Activated naive CD8-positive, alpha-beta T cell treated with anti-CD3 and anti-CD28 coated beads, Interleukin-2, amount 50 U/mL, for 24 hours (primary cell): ENCODE measurements at regions not wholly inside any gene's neighbourhood (a gene's known extent, or its start where the extent isn't known, plus 50 kb on each side); places are given as distances from the start of the nearest gene placed in this dataset.

Experiments
- ATAC-seq: fragments of 150-1000 bp; cut with Tn5 transposase; one replicate; pipeline ENCODE4 v1.10.0; 2021
- DNase-seq: peaks from one replicate; pipeline ENCODE4 v3.0.0; 2021
- H3K27ac Mint-ChIP-seq: one replicate; pipeline ENCODE4 v1.8.0; 2021; ENCODE audit warnings: mild to moderate bottlenecking, mixed read lengths
- H3K27me3 Mint-ChIP-seq: one replicate; pipeline ENCODE4 v1.8.0; 2021; ENCODE audit warnings: mixed read lengths
- H3K36me3 Mint-ChIP-seq: one replicate; pipeline ENCODE4 v1.8.0; 2021; ENCODE audit warnings: low read depth, mixed read lengths
- H3K4me1 Mint-ChIP-seq: one replicate; pipeline ENCODE4 v1.8.0; 2021; ENCODE audit warnings: mixed read lengths
- H3K4me3 Mint-ChIP-seq: one replicate; pipeline ENCODE4 v1.8.0; 2021; ENCODE audit warnings: mild to moderate bottlenecking, moderate library complexity, mixed read lengths
- H3K9me3 Mint-ChIP-seq: one replicate; pipeline ENCODE4 v1.8.0; 2021; ENCODE audit warnings: mixed read lengths

DNA sequence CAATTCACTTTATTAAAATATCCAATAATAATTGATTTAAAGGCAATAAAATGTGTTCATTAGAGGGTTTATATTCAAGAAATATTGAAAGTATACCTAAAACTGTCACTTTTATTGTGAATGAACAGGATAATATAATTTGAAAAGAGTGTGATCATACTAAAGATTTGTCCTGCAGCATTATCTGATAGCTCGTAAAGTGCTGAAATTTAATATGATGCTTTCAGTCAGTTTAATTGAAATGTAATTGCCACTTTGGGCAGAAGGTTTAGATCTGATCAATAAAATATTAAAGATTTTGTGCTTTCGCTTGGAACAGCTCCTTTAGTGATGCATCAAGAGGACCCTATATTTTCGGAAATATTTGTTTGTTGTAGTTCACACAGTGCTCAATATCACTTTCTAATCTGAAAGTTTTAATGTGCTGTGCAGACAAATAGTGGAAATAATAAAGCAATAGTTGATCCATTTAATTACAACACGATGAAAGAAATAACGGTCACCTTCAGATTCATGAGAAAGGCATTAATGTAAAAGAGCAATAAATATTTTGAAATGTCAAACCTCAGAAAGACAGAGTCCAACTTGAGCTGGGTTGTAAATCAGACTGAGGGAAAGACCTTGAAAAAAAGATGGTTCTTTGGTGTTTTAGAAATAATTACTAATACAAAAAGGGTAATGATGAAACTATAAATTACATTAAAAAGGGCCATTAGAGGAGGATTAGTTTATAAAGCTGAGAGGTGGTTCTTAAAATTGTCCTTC is 129.7 kb upstream of the MEIS2 start:
- Mint-ChIP-seq H3K27ac (no peak overlapping the region), H3K4me3 (no peak overlapping the region), H3K36me3 (no peaks in the 10 kb centered on the region), H3K27me3 (no peaks in the 10 kb centered on the region), H3K4me1 (no peaks in the 10 kb centered on the region), H3K9me3 (peaks cover 7% of the 10 kb centered on the region)
- ATAC-seq, result no peak
- no peak for DNase-seq

DNA sequence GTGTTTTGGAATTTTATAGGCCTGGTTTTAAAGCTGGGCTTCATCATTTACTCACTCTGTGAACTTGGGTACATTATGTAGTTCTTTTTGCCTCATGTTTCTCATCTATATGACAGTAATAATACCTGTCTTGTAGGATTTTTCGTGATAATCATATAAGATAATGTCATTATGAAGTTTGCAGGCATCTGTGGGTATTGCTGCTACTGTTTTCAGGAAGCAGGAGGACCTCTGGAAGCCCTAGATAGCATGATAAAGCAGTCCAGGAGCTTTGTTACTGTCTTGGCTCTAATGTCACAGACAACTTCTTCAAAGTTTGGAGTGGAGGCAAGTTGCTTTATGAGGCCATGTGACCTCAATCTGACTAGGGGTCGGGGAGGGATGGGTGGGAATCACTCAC is 145.0 kb upstream of the MEIS2 start:
- DNase-seq (no peak), ATAC-seq (no peak)
- H3K36me3 Mint-ChIP-seq, result no peaks in the 10 kb centered on the region
- no peaks in the 10 kb centered on the region for H3K9me3 Mint-ChIP-seq
- no peaks in the 10 kb centered on the region for H3K4me1 Mint-ChIP-seq
- peaks cover 2% of the 10 kb centered on the region for H3K27me3 Mint-ChIP-seq
- H3K4me3 Mint-ChIP-seq, result no peak overlapping the region
- no peak overlapping the region for H3K27ac Mint-ChIP-seq

DNA sequence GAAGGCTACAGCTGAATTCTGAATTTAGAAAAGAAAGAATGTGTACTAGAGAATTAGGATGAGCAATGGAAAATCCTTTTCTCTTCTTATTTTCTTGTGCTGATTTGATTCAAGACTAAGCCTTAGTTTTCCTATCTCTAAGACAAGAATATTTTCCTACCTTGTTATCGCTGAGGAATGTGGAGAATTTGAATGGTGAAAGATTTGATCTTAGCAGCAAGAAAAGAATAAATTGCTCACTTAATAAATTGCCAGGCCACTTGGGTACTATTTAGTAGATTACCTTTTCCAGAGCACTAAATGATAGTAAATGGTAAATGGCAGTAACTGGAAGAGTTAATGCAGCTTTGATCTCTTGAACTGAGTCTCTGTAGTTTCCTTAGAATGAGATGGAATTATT is 145.7 kb upstream of the MEIS2 start:
- Mint-ChIP-seq H3K27ac (no peak overlapping the region), H3K9me3 (no peaks in the 10 kb centered on the region), H3K4me1 (no peaks in the 10 kb centered on the region), H3K4me3 (no peak overlapping the region), H3K27me3 (peaks cover 2% of the 10 kb centered on the region), H3K36me3 (no peaks in the 10 kb centered on the region)
- DNase-seq, result no peak
- no peak for ATAC-seq

DNA sequence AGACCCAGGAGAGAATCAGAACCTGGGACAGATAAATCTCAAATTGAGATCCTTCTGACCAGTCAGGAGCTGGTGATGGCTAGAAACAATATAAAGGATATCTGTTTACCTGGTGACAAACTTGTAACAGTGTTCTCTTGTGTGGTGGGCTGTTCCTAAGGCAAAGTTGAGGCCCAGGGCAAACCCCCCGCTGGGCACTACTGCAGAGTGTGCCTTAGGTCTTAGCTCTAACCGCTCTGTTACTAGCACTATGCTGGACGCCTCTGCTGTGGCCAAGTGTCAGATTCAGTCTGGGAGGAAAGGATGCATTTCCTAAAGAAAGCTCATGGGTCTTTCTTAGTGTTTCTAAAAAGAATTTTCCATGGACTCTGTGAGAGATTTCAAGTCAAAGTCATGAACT is 146.5 kb upstream of the MEIS2 start:
- Mint-ChIP-seq H3K4me1 (no peaks in the 10 kb centered on the region), H3K9me3 (peaks cover 1% of the 10 kb centered on the region), H3K27ac (no peak overlapping the region), H3K4me3 (no peak overlapping the region), H3K36me3 (no peaks in the 10 kb centered on the region), H3K27me3 (peaks cover 2% of the 10 kb centered on the region)
- no peak for DNase-seq
- ATAC-seq, result no peak

DNA sequence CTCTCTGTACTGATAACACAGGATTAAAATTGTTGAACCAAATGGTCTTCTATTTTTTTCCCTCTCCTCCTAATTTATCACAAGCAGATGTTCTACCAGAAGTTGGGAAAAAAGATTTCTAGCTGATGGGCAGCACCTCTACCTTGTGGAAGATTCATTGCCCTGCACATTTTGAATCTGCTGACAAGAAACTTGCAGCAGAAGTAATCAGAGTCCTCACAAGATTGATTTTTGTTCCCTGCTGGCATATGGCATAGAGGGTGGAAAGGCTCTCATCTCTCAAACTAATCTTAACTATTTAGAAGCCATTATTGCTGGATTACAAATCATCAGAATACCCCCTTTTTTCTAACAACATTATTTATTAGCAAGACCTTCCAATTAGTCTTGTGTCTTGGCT is 148.9 kb upstream of the MEIS2 start:
- no peaks in the 10 kb centered on the region for H3K36me3 Mint-ChIP-seq
- H3K27me3 Mint-ChIP-seq, result peaks cover 4% of the 10 kb centered on the region
- peaks cover 5% of the 10 kb centered on the region for H3K9me3 Mint-ChIP-seq
- DNase-seq (no peak), ATAC-seq (no peak)
- no peaks in the 10 kb centered on the region for H3K4me1 Mint-ChIP-seq
- no peak overlapping the region for H3K4me3 Mint-ChIP-seq
- no peak overlapping the region for H3K27ac Mint-ChIP-seq

DNA sequence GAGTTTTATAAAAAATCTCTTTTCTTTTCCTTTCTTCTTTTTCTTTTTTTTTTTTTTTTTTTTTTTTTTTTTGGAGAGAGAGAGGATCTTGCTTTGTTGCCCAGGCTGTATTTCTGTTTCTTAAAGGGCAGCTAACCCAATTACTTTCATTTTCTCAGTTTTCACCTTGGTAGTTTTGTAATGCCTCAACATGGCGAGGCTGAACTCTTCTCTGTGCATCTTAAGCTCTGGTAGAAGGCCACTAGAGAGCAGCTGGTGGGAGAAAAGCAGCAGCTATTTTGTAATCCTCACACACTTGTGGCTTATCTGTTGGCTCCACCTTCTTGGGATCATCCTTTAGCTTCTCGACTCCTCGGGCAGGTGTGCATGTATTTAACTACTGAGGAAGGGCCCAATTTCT is 152.2 kb upstream of the MEIS2 start:
- Mint-ChIP-seq H3K4me3 (no peak overlapping the region), H3K36me3 (no peaks in the 10 kb centered on the region), H3K9me3 (peaks cover 5% of the 10 kb centered on the region), H3K27me3 (peaks cover 2% of the 10 kb centered on the region), H3K4me1 (no peaks in the 10 kb centered on the region), H3K27ac (no peak overlapping the region)
- ATAC-seq (no peak), DNase-seq (no peak)

DNA sequence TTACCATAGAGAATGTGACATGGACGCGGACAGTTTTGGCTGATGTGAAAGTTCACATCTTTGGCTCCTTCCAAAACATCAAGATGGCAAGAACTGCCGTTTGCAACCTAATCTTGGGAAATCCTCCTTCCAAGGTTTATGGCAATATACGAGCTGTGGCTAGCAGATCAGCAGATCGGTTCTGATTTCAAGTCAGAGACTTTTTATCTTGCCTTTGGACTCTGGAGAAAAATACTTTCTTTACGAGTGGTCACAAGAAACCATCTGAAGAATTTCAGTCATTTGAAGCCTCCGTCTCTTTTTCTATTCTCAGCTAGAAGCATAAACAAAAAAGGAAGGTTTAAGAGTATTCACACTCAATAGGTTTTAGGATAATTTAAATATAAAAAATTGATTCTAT is 153.5 kb upstream of the MEIS2 start:
- Mint-ChIP-seq H3K36me3 (no peaks in the 10 kb centered on the region), H3K27ac (no peak overlapping the region), H3K4me1 (no peaks in the 10 kb centered on the region), H3K9me3 (peaks cover 8% of the 10 kb centered on the region), H3K27me3 (peaks cover 2% of the 10 kb centered on the region), H3K4me3 (no peak overlapping the region)
- ATAC-seq (no peak), DNase-seq (no peak)

DNA sequence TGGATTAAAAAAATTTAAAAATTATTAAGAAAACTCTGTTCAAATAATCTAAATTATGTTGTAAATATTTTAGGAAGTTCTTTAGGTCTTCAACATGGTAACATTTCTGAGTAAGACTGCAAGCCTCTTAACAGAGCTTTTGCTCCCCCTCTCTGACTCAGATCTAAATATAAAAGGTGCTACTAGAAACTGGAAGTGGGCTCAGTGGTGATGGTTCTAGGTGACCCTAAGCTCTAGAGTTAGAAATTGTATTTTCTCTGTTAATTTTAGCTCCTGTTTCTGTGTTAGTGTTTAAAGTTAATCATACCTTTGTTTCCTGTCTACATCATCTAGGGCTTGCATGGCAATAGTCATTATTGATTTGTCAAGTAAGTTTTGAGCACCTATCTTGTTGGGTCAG is 159.9 kb upstream of the MEIS2 start:
- H3K27ac Mint-ChIP-seq, result no peak overlapping the region
- H3K4me1 Mint-ChIP-seq, result no peaks in the 10 kb centered on the region
- no peaks in the 10 kb centered on the region for H3K27me3 Mint-ChIP-seq
- H3K36me3 Mint-ChIP-seq, result no peaks in the 10 kb centered on the region
- ATAC-seq (no peak), DNase-seq (no peak)
- H3K9me3 Mint-ChIP-seq, result peaks cover 3% of the 10 kb centered on the region
- H3K4me3 Mint-ChIP-seq, result no peak overlapping the region

DNA sequence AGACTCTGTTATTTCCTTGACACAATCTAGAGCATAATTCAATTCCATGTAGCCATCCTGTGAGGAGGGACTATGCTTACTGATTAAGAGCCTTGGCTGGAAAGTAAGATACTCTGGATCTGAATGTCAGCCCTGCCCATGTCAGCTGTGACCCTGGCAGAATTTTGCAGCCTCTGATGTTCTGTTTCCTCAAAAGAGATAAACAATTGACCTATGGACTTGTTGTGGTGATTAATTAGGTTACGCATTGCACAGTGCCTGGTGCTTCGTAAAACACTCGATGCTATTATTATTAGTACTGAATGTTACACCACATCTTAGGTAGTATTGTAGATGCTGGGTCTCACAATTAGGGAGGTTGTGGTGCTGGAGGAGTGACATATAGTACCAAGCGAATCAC is 161.3 kb upstream of the MEIS2 start:
- H3K4me1 Mint-ChIP-seq, result no peaks in the 10 kb centered on the region
- ATAC-seq, result no peak
- H3K4me3 Mint-ChIP-seq, result no peak overlapping the region
- peaks cover 3% of the 10 kb centered on the region for H3K9me3 Mint-ChIP-seq
- H3K27ac Mint-ChIP-seq, result no peak overlapping the region
- no peaks in the 10 kb centered on the region for H3K27me3 Mint-ChIP-seq
- no peak for DNase-seq
- H3K36me3 Mint-ChIP-seq, result no peaks in the 10 kb centered on the region

DNA sequence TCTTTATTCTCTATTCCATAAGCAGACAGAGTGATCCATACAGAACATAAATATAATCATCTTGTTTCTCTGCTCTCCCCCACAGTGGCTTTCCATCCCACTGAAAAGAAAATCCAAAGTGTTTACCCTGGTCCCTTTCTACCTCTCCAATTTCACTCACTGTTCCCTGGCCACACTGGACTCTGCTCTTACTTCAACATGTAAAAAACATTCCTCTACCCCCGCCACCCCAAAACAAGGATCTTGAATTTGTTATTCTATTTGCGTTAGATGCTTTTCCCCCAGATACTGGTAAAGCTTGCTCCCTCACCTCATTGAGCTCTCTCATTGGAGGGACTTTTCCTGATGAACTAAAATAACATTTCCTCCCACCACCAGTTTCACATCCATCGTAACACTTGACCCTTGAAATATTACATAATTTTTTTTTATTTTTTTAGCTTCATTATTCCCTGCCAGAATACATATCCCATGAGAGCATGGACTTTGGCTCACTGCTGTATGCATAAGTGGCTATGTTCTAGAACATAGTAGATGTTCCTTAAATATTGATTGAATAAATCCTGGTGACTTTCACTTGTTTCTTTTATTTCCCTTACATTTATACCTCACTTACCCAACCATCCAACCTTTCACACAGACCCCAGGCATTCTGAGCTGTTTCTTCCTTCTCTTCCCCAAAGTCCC is 162.7 kb upstream of the MEIS2 start:
- Mint-ChIP-seq H3K4me1 (no peaks in the 10 kb centered on the region), H3K4me3 (no peak overlapping the region), H3K9me3 (peaks cover 2% of the 10 kb centered on the region), H3K36me3 (no peaks in the 10 kb centered on the region), H3K27ac (no peak overlapping the region), H3K27me3 (no peaks in the 10 kb centered on the region)
- ATAC-seq, result no peak
- no peak for DNase-seq

DNA sequence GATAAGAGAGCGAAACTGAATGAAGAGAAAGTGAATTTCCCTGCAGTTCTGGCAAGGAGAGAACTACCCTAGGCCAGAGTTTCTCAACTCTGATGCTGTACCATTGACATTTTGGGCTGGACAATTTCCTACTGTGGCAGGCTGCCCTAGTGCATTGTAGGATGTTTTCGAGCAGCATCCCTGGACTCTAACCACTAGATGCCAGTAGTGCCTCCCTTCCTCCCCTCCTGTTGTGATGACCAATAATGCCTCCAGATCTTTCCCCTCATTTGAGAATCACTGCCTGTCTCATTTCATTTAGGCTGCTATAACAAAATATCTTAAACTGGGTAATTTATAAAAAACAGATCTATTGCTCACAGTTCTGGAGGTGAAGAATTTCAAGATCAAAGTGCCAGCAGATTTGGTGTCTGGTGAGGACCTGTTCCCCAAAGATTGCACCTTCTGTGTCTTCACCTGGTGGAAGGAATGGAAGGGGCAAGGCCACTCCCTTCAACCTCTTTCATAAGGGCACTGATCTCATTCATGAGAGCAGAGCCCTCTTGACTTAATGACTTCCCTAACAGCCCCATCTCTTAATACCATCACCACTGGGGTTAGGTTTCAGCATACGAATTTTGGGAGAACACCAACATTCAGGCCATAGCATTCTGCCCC is 188.9 kb upstream of the MEIS2 start:
- peaks cover 10% of the 10 kb centered on the region for H3K9me3 Mint-ChIP-seq
- no peaks in the 10 kb centered on the region for H3K27me3 Mint-ChIP-seq
- ATAC-seq, result no peak
- peaks cover 1% of the 10 kb centered on the region for H3K36me3 Mint-ChIP-seq
- no peak overlapping the region for H3K4me3 Mint-ChIP-seq
- no peak overlapping the region for H3K27ac Mint-ChIP-seq
- DNase-seq, result no peak
- H3K4me1 Mint-ChIP-seq, result no peaks in the 10 kb centered on the region

DNA sequence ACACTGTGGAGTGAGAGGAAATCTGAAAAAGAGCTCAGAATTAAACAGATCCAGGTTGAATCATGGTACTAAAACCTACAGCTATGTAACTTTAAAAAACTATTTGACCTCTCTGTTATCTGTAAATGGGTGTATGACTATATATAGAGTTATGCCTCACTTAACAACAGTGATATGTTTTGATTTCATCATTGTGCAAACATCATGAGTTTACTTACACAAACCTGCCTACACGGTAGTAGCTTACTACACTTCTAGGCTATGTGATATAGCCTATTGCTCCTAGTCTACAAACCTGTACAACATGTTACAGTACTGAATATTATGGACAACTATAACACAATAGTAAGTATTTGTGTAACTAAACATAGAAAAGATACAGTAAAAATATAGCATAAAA is 191.6 kb upstream of the MEIS2 start:
- no peaks in the 10 kb centered on the region for H3K36me3 Mint-ChIP-seq
- no peak for ATAC-seq
- no peak overlapping the region for H3K27ac Mint-ChIP-seq
- no peaks in the 10 kb centered on the region for H3K27me3 Mint-ChIP-seq
- H3K4me3 Mint-ChIP-seq, result no peak overlapping the region
- no peak for DNase-seq
- H3K4me1 Mint-ChIP-seq, result no peaks in the 10 kb centered on the region
- peaks cover 3% of the 10 kb centered on the region for H3K9me3 Mint-ChIP-seq

DNA sequence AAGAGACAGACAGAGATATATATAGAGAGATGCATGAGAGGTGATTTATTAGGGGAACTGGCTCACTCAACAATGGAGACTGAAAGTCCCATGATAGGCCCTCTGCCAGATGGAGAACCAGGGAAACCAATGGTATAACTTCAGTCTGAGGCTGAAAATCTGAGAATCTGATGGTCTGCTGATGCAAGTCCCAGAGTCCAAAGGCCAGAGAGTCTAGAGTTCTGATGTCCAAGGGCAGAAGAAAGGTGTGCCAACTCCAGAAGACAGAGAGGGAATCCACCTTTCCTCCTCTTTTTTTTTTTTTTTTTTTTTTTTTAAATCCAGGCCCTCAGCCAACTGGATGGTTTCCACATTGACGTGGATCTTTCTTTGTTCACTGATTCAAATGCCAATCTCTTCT is 197.9 kb upstream of the MEIS2 start:
- Mint-ChIP-seq H3K4me1 (no peaks in the 10 kb centered on the region), H3K9me3 (no peaks in the 10 kb centered on the region), H3K4me3 (no peak overlapping the region), H3K27ac (no peak overlapping the region), H3K36me3 (no peaks in the 10 kb centered on the region), H3K27me3 (no peaks in the 10 kb centered on the region)
- DNase-seq (no peak), ATAC-seq (no peak)

DNA sequence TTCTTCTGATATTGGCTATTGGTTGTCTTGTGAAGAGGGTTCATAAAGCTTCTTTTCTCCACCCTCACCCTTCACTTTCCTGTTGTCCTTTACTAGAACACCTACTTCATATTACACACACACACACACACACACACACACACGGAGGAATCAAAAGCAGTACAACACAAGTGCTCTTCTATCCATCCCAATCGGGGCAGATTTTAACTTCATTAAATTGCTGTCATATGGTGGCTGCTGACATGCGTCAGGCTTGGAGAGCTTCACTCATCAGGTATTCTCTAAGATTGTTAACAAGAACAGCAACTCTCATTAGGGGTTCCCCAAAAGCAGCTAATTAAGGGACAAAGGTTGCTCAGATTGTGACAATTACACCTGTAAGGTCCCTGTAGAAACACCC is 239.1 kb upstream of the MEIS2 start:
- H3K36me3 Mint-ChIP-seq, result no peaks in the 10 kb centered on the region
- H3K4me3 Mint-ChIP-seq, result no peak overlapping the region
- no peaks in the 10 kb centered on the region for H3K4me1 Mint-ChIP-seq
- H3K27me3 Mint-ChIP-seq, result no peaks in the 10 kb centered on the region
- DNase-seq (no peak), ATAC-seq (no peak)
- H3K9me3 Mint-ChIP-seq, result peaks cover 12% of the 10 kb centered on the region
- no peak overlapping the region for H3K27ac Mint-ChIP-seq

DNA sequence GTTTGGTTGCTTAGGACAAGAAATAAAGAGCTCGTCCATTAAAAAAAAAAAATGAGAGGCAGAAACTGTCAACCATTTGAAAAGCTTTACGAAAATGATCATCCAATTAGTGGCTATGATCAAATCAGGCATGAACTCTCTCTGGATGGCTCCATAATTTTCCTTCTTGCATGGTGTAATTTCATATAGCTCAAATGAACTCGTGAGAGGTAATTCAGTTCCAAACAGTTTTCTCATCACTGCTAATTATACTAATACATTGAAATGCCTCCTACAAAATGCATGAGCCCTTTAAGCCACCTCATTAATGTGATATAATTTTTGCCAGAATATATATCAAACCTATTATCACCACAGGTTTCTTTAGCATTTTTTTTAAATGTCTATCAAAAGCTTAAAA is 239.5 kb upstream of the MEIS2 start:
- Mint-ChIP-seq H3K36me3 (no peaks in the 10 kb centered on the region), H3K27me3 (no peaks in the 10 kb centered on the region), H3K9me3 (peaks cover 12% of the 10 kb centered on the region), H3K27ac (no peak overlapping the region), H3K4me3 (no peak overlapping the region), H3K4me1 (no peaks in the 10 kb centered on the region)
- DNase-seq (no peak), ATAC-seq (no peak)
